ENCODE measurements at regions not wholly inside any gene's neighbourhood (a gene's known extent, or its start where the extent isn't known, plus 50 kb on each side); places are given as distances from the start of the nearest gene placed in this dataset.

GRCh38 chr3:193816656-193817311, 223.8 kb downstream of the OPA1 start:
- TF ChIP-seq ZNF660 (tag by site-specific recombination; IDR thresholded peaks at IDR 0.05) (no peak), CTCF (tag by site-specific recombination; IDR thresholded peaks at IDR 0.05) (no peak), ZNF274 (IDR thresholded peaks at IDR 0.05; ENCODE audit: low read length) (no peak), ZNF274 (tag by site-specific recombination; IDR thresholded peaks at IDR 0.05; ENCODE audit: borderline replicate concordance) (no peak), ZNF24 (tag by site-specific recombination; IDR thresholded peaks at IDR 0.05) (no peak), ZNF311 (tag by site-specific recombination; IDR thresholded peaks at IDR 0.05; ENCODE audit: borderline replicate concordance) (no peak), KLF9 (tag by site-specific recombination; IDR thresholded peaks at IDR 0.05; ENCODE audit: low read depth) (no peak), ZNF10 (tag by site-specific recombination; IDR thresholded peaks at IDR 0.05) (no peak), ZNF121 (tag by site-specific recombination; IDR thresholded peaks at IDR 0.05) (no peak), SETDB1 (IDR thresholded peaks at IDR 0.05; ENCODE audit: insufficient read length, low read length) (no peak), PRDM10 (tag by site-specific recombination; IDR thresholded peaks at IDR 0.05) (no peak), ZNF776 (tag by site-specific recombination; IDR thresholded peaks at IDR 0.05; ENCODE audit: borderline replicate concordance) (no peak)

Measured in HEK293 (cell line).